Hepatocyte (in vitro differentiated cells): ENCODE measurements at regions not wholly inside any gene's neighbourhood (a gene's known extent, or its start where the extent isn't known, plus 50 kb on each side); places are given as distances from the start of the nearest gene placed in this dataset.

Source experiments
- DNase-seq: peaks from one replicate; pipeline ENCODE4 v3.0.0-alpha.2; 2016; ENCODE audit warnings: low spot score
- H2AFZ ChIP-seq: fragments of 200-600 bp; sonication (generic); 2 replicates; pipeline ENCODE4 v1.6.0; 2016; ENCODE audit warnings: antibody characterized with exemption, mild to moderate bottlenecking
- H3K27ac ChIP-seq: fragments of 200-600 bp; sonication (generic); 2 replicates; pipeline ENCODE4 v1.5.1; 2016; ENCODE audit warnings: mild to moderate bottlenecking
- H3K27me3 ChIP-seq: fragments of 200-600 bp; sonication (generic); 2 replicates; pipeline ENCODE4 v1.6.1; 2016
- H3K36me3 ChIP-seq: fragments of 200-600 bp; sonication (generic); replicated peaks from 2 replicates; pipeline ENCODE4 v1.5.1; 2016; ENCODE audit warnings: low read depth; ENCODE audit not compliant: insufficient read depth
- H3K4me1 ChIP-seq: fragments of 200-600 bp; sonication (generic); 2 replicates; pipeline ENCODE4 v1.5.1; 2016; ENCODE audit warnings: mild to moderate bottlenecking, moderate library complexity; ENCODE audit not compliant: insufficient read depth
- H3K4me2 ChIP-seq: fragments of 200-600 bp; sonication (generic); 2 replicates; pipeline ENCODE4 v1.6.0; 2016
- H3K4me3 ChIP-seq: fragments of 200-600 bp; sonication (generic); 2 replicates; pipeline ENCODE4 v1.5.1; 2016; ENCODE audit warnings: mild to moderate bottlenecking
- H3K79me2 ChIP-seq: fragments of 200-600 bp; sonication (generic); 2 replicates; pipeline ENCODE4 v1.6.0; 2017; ENCODE audit warnings: mild to moderate bottlenecking
- H3K9me2 ChIP-seq: fragments of 200-600 bp; sonication (generic); replicated peaks from 2 replicates; pipeline ENCODE4 v1.6.0; 2017; ENCODE audit warnings: mild to moderate bottlenecking; ENCODE audit not compliant: insufficient read depth
- H3K9me3 ChIP-seq: fragments of 200-600 bp; sonication (generic); 2 replicates; pipeline ENCODE4 v1.5.1; 2016; ENCODE audit warnings: low read depth, mild to moderate bottlenecking
- H4K20me1 ChIP-seq: fragments of 200-600 bp; sonication (generic); 2 replicates; pipeline ENCODE4 v1.6.0; 2016; ENCODE audit warnings: mild to moderate bottlenecking; ENCODE audit not compliant: insufficient read depth, poor library complexity, severe bottlenecking
- CTCF ChIP-seq: fragments of 200-600 bp; sonication (generic); IDR thresholded peaks from 2 replicates; pipeline ENCODE4 v1.5.1; 2016; ENCODE audit warnings: antibody characterized with exemption, mild to moderate bottlenecking; ENCODE audit not compliant: poor library complexity
- EZH2 ChIP-seq: fragments of 200-600 bp; sonication (generic); IDR thresholded peaks from 2 replicates; pipeline ENCODE4 v1.6.1; 2016; ENCODE audit warnings: antibody characterized with exemption, mild to moderate bottlenecking, borderline replicate concordance
- EZH2phosphoT487 ChIP-seq: fragments of 200-600 bp; sonication (generic); IDR thresholded peaks from one replicate; pipeline ENCODE4 v1.6.1; 2018; ENCODE audit warnings: antibody characterized with exemption, mild to moderate bottlenecking, low read depth, moderate library complexity; ENCODE audit not compliant: unreplicated experiment, severe bottlenecking
- WGBS: methylation state at CpG from one replicate; pipeline ENCODE4 v1.1.6; 2016; ENCODE audit warnings: low lambda C conversion rate; ENCODE audit errors: missing lambda C conversion rate; 5-methylcytosine and 5-hydroxymethylcytosine counted together

DNA sequence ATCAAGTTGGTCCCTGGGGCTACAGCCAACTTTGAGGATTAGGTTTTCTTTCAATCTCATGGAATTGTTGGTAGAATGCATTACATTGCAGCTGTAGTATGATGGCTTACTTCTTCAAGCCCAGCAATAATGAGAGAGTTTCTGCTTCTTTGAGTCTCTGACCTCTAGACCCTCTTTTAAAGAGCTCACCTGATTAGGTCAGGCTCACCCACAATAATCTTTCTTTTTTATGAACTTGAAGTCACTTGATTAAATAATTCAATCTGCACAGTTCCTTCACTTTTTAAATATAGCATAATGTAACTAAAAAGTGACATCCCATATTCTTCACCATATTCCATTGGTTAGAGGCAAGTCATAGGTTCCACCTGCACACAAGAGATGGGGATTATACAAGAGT lies 547.5 kb upstream of the CT83 start:
- Histone ChIP-seq H3K4me3 (no peak overlapping the region), H3K9me3 (no peaks in the 10 kb centered on the region), H3K4me1 (no peaks in the 10 kb centered on the region), H3K27me3 (no peaks in the 10 kb centered on the region), H3K79me2 (no peaks in the 10 kb centered on the region), H2AFZ (no peak overlapping the region), H3K36me3 (no peaks in the 10 kb centered on the region), H3K9me2 (no peaks in the 10 kb centered on the region), H3K4me2 (no peak overlapping the region), H4K20me1 (no peaks in the 10 kb centered on the region), H3K27ac (no peak overlapping the region)
- DNase-seq = no peak
- TF ChIP-seq CTCF (no peak), EZH2phosphoT487 (no peak), EZH2 (no peak)

DNA sequence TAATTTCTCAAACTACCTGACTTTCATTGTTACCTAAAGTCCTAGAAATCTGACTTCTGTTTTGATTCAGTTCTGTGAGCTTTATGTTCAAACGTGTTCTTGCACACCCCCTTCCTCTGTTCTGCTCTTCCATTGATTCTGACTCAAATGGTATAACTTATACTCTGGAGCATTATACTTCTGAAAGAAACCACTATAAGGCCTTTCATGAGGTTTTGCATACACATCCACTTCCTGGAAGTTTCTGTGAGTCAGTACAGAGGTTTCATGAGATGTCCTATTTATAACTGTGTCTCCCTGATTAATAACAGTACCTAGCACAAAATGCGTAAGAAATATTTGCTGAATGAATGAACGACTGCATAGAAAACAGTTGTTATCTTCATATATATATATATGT lies 540.2 kb upstream of the CT83 start:
- Histone ChIP-seq H3K9me2 (no peaks in the 10 kb centered on the region), H3K4me2 (no peak overlapping the region), H3K4me3 (no peak overlapping the region), H3K4me1 (no peaks in the 10 kb centered on the region), H4K20me1 (no peaks in the 10 kb centered on the region), H3K9me3 (no peaks in the 10 kb centered on the region), H3K27ac (no peak overlapping the region), H2AFZ (no peak overlapping the region), H3K36me3 (no peaks in the 10 kb centered on the region), H3K27me3 (no peaks in the 10 kb centered on the region), H3K79me2 (no peaks in the 10 kb centered on the region)
- no peak for TF ChIP-seq EZH2
- no peak for TF ChIP-seq CTCF
- no peak for TF ChIP-seq EZH2phosphoT487
- no peak for DNase-seq
- WGBS = 50% methylated on average over 3 of the region's 3 CpGs

DNA sequence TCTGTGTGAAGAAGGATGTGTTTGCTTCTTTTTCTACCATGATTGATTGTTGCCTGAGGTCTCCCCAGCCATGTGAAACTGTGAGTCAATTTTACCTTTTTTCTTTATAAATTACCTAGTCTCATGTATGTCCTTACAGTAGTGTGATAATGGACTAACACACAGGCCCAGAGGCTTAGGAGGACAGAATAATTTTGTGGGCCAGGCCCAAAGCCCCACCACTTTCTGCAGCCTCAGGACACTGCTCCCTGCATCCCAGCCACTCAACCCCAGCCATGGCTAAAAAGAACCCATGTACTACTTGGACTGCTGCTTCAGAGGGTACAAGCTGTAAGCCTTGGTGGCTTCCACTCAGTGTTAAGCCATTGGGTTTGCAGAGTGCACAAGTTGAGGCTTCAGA lies 512.7 kb upstream of the CT83 start:
- no peak for DNase-seq
- Histone ChIP-seq H3K4me2 (no peak overlapping the region), H3K4me3 (no peak overlapping the region), H3K36me3 (no peaks in the 10 kb centered on the region), H3K4me1 (no peaks in the 10 kb centered on the region), H3K9me2 (no peaks in the 10 kb centered on the region), H4K20me1 (no peaks in the 10 kb centered on the region), H3K9me3 (no peaks in the 10 kb centered on the region), H3K27me3 (no peaks in the 10 kb centered on the region), H2AFZ (no peak overlapping the region), H3K79me2 (no peaks in the 10 kb centered on the region), H3K27ac (no peak overlapping the region)
- TF ChIP-seq CTCF (no peak), EZH2phosphoT487 (no peak), EZH2 (no peak)

- no peaks in the 10 kb centered on the region for H3K36me3 ChIP-seq
Observed at GRCh38 chrX:116972362-116972761, 509.6 kb upstream of the CT83 start.

More at GRCh38 chrX:116972362-116972761, 509.6 kb upstream of the CT83 start:
- TF ChIP-seq CTCF (no peak), EZH2phosphoT487 (no peak)
- Histone ChIP-seq H3K27ac (no peak overlapping the region), H3K4me1 (no peaks in the 10 kb centered on the region), H3K27me3 (no peaks in the 10 kb centered on the region), H2AFZ (no peak overlapping the region), H3K4me3 (no peak overlapping the region), H3K79me2 (no peaks in the 10 kb centered on the region), H3K4me2 (no peak overlapping the region), H3K9me2 (no peaks in the 10 kb centered on the region), H3K9me3 (no peaks in the 10 kb centered on the region), H4K20me1 (no peaks in the 10 kb centered on the region)
- 55% methylated on average over 2 of the region's 2 CpGs for WGBS
- no peak for DNase-seq
